IMR-90 (cell line): ENCODE measurements at regions not wholly inside any gene's neighbourhood (a gene's known extent, or its start where the extent isn't known, plus 50 kb on each side); places are given as distances from the start of the nearest gene placed in this dataset.

Source experiments
- ATAC-seq: fragments of 200-7000 bp; cut with Tn5 transposase; 2 replicates; pipeline ENCODE4 v1.9.1; 2020; ENCODE audit warnings: low read depth, mild to moderate bottlenecking, moderate library complexity
- BruUV-seq: library from RNA; stranded (reverse); fragments of 400-500 nt; replicated peaks from 2 replicates; lab custom pipeline; 2021; lab: Mats Ljungman, UMichigan
- CTCF ChIA-PET: fragments of 300-600 bp; formaldehyde crosslinking; extraction: SDS; loops from one replicate; lab custom pipeline; 2021; ENCODE audit warnings: antibody characterized with exemption; lab: Yijun Ruan, JAX
- POLR2A ChIA-PET: fragments of 300-600 bp; sonication (Branson Sonifier 250); formaldehyde crosslinking; loops from one replicate; lab custom pipeline; 2022; ENCODE audit warnings: antibody characterized with exemption; ENCODE audit not compliant: unreplicated experiment; lab: Charles Lee
- DNase-seq: peaks from one replicate; pipeline ENCODE4 v3.0.0; 2013
- H2AFZ ChIP-seq: replicated peaks from 2 replicates; pipeline ENCODE3; 2013; ENCODE audit warnings: low read length, mild to moderate bottlenecking; ENCODE audit not compliant: poor library complexity
- H2AK5ac ChIP-seq: 2 replicates; pipeline ENCODE4 v1.6.1; 2013; ENCODE audit warnings: low read depth, low read length, inconsistent platforms
- H2AK9ac ChIP-seq: replicated peaks from 2 replicates; pipeline ENCODE3; 2013; ENCODE audit warnings: mild to moderate bottlenecking, low read depth, low read length, moderate library complexity; ENCODE audit not compliant: poor library complexity
- H2BK120ac ChIP-seq: 2 replicates; pipeline ENCODE4 v1.6.1; 2013; ENCODE audit warnings: low read depth, low read length, inconsistent platforms
- H2BK15ac ChIP-seq: 3 replicates; pipeline ENCODE4 v1.6.1; 2013; ENCODE audit warnings: low read depth, low read length, inconsistent platforms
- H2BK20ac ChIP-seq: 2 replicates; pipeline ENCODE4 v1.6.1; 2013; ENCODE audit warnings: low read depth, mild to moderate bottlenecking, inconsistent platforms, low read length, moderate library complexity
- H2BK5ac ChIP-seq: 2 replicates; pipeline ENCODE4 v1.6.1; 2013; ENCODE audit warnings: mild to moderate bottlenecking, low read depth, low read length, inconsistent platforms; ENCODE audit not compliant: poor library complexity, severe bottlenecking
- H3K14ac ChIP-seq: replicated peaks from 2 replicates; pipeline ENCODE4 v1.6.1; 2013; ENCODE audit warnings: low read depth, low read length, inconsistent platforms
- H3K18ac ChIP-seq: 2 replicates; pipeline ENCODE4 v1.6.1; 2013; ENCODE audit warnings: low read depth, low read length, control low read depth
- H3K23ac ChIP-seq: 2 replicates; pipeline ENCODE4 v1.6.1; 2013; ENCODE audit warnings: low read depth, low read length, inconsistent platforms
- H3K27ac ChIP-seq: 2 replicates; pipeline ENCODE4 v1.5.1; 2013; ENCODE audit warnings: mild to moderate bottlenecking, control low read depth, low read length; ENCODE audit not compliant: insufficient read depth
- H3K27me3 ChIP-seq: 2 replicates; pipeline ENCODE4 v1.6.1; 2013; ENCODE audit warnings: low read length; ENCODE audit not compliant: control insufficient read depth, insufficient read depth
- H3K36me3 ChIP-seq: 2 replicates; pipeline ENCODE4 v1.6.1; 2013; ENCODE audit warnings: low read length, mixed read lengths; ENCODE audit not compliant: control insufficient read depth, insufficient read depth
- H3K4ac ChIP-seq: 2 replicates; pipeline ENCODE4 v1.6.1; 2013; ENCODE audit warnings: low read depth, low read length, inconsistent platforms
- H3K4me1 ChIP-seq: 2 replicates; pipeline ENCODE4 v1.6.1; 2013; ENCODE audit warnings: low read length, mixed read lengths; ENCODE audit not compliant: control insufficient read depth, insufficient read depth
- H3K4me2 ChIP-seq: 2 replicates; pipeline ENCODE4 v1.6.1; 2013; ENCODE audit warnings: low read depth, mild to moderate bottlenecking, control low read depth, low read length, moderate library complexity
- H3K4me3 ChIP-seq: 2 replicates; pipeline ENCODE4 v1.5.1; 2013; ENCODE audit warnings: low read depth, mild to moderate bottlenecking, control low read depth, low read length, moderate library complexity; ENCODE audit not compliant: insufficient read depth
- H3K56ac ChIP-seq: 2 replicates; pipeline ENCODE4 v1.6.1; 2013; ENCODE audit warnings: low read length, inconsistent platforms; ENCODE audit not compliant: insufficient read depth; ENCODE audit errors: extremely low read depth
- H3K79me1 ChIP-seq, 2 experiments: 2 replicates each; pipeline ENCODE4 v1.6.1; 2013; ENCODE audit warnings: low read length in 2 of 2, inconsistent platforms in 1 of 2, low read depth in 1 of 2
- H3K9ac ChIP-seq: 2 replicates; pipeline ENCODE4 v1.6.1; 2013; ENCODE audit warnings: low read depth, low read length, control low read depth
- H3K9me1 ChIP-seq: 2 replicates; pipeline ENCODE4 v1.6.1; 2013; ENCODE audit warnings: low read length, inconsistent platforms; ENCODE audit not compliant: insufficient read depth
- H3K9me3 ChIP-seq: 2 replicates; pipeline ENCODE4 v1.6.1; 2013; ENCODE audit warnings: low read length; ENCODE audit not compliant: control insufficient read depth, insufficient read depth
- H4K20me1 ChIP-seq: 2 replicates; pipeline ENCODE4 v1.6.1; 2013; ENCODE audit warnings: low read length, inconsistent platforms; ENCODE audit not compliant: insufficient read depth
- H4K5ac ChIP-seq: 2 replicates; pipeline ENCODE4 v1.6.1; 2013; ENCODE audit warnings: mild to moderate bottlenecking, low read depth, low read length, control low read depth
- H4K8ac ChIP-seq, 2 experiments: 2 replicates each; pipeline ENCODE4 v1.6.1; 2013; ENCODE audit warnings: low read depth in 2 of 2, low read length in 2 of 2, control low read depth in 1 of 2, inconsistent platforms in 1 of 2
- H4K91ac ChIP-seq: 2 replicates; pipeline ENCODE4 v1.6.1; 2013; ENCODE audit warnings: low read depth, low read length, inconsistent platforms; ENCODE audit not compliant: insufficient read depth
- CTCF ChIP-seq: conservative IDR thresholded peaks from 2 replicates; pipeline ENCODE4 v1.5.1; 2012; ENCODE audit warnings: mild to moderate bottlenecking, low read depth, low read length, improper control_type of control experiment
- FOS ChIP-seq: fragments of 150-350 bp; IDR thresholded peaks from 2 replicates; pipeline ENCODE4 v1.6.1; 2016; ENCODE audit warnings: low read depth, low read length
- MAFK ChIP-seq: IDR thresholded peaks from 2 replicates; pipeline ENCODE4 v1.6.1; 2012; ENCODE audit warnings: low read depth, low read length, improper control_type of control experiment
- NFE2L2 ChIP-seq: fragments of 150-350 bp; IDR thresholded peaks from 2 replicates; pipeline ENCODE4 v1.6.1; 2016; ENCODE audit warnings: low read depth, mild to moderate bottlenecking, low read length
- RCOR1 ChIP-seq: IDR thresholded peaks from 2 replicates; pipeline ENCODE4 v1.6.1; 2012; ENCODE audit warnings: mild to moderate bottlenecking, low read length, improper control_type of control experiment; ENCODE audit not compliant: insufficient replicate concordance
- WGBS, 2 experiments: methylation state at CpG; one replicate each; pipeline versions ENCODE4 v1.1.5 to v1.1.7; 2013; ENCODE audit warnings: missing lambda C conversion rate in 2 of 2; ENCODE audit not compliant: insufficient read length in 1 of 2; ENCODE audit errors: extremely low coverage in 2 of 2; 5-methylcytosine and 5-hydroxymethylcytosine counted together
- dilution Hi-C: fragments of 300-500 bp; cut with HindIII; formaldehyde crosslinking; loops from one replicate; pipeline ENCODE4 v1.14.3; 2018; ENCODE audit warnings: low sequenced_read_pairs; ENCODE audit not compliant: unreplicated experiment
- in situ Hi-C: fragments of 300-500 bp; cut with MboI; formaldehyde crosslinking; loops from 3 replicates; pipeline ENCODE4 v1.14.3; 2019; ENCODE audit warnings: low sequenced_read_pairs, inconsistent platforms, mixed read lengths
- intact Hi-C: fragments of 100-400 bp; cut with micrococcal nuclease; formaldehyde crosslinking; loops from 2 replicates; pipeline ENCODE4 v1.10.0; 2022

GRCh38 chr9:90950600-90950999, 149.0 kb downstream of the SYK start:
- dilution Hi-C loops = no loop called here
- CTCF ChIA-PET = no interaction called here

More at GRCh38 chr9:90950600-90950999, 149.0 kb downstream of the SYK start:
- Histone ChIP-seq H3K9me1 (peaks cover 5% of the 10 kb centered on the region), H3K9ac (no peak overlapping the region), H3K4me2 (no peak overlapping the region), H3K4me3 (no peak overlapping the region), H3K18ac (no peak overlapping the region), H4K91ac (no peak overlapping the region), H3K79me1 (no peaks in the 10 kb centered on the region), H3K27ac (no peak overlapping the region), H3K23ac (no peak overlapping the region), H2BK120ac (no peak overlapping the region), H3K4ac (no peak overlapping the region), H2BK5ac (no peak overlapping the region), H3K14ac (no peak overlapping the region), H3K56ac (no peak overlapping the region), H4K20me1 (no peaks in the 10 kb centered on the region), H2BK20ac (no peak overlapping the region), H3K36me3 (no peaks in the 10 kb centered on the region), H2AK9ac (no peak overlapping the region), H2AFZ (no peak overlapping the region), H3K4me1 (peaks cover 1% of the 10 kb centered on the region; the same call in 1 of the 2 replicates), H4K8ac (no peak overlapping the region), H3K27me3 (peaks cover 2% of the 10 kb centered on the region; the same call in 1 of the 2 replicates), H3K9me3 (peaks cover 4% of the 10 kb centered on the region; the same call in 1 of the 2 replicates), H2BK15ac (no peak overlapping the region), H2AK5ac (no peak overlapping the region), H4K5ac (no peak overlapping the region)
- BruUV-seq = no TSS peak
- POLR2A ChIA-PET = no interaction called here
- in situ Hi-C loops (no loop called here), intact Hi-C loops (loop anchor here (2.0 kb wide), 1 partner anchor 24 kb away; no protein-coding TSS in a partner anchor)
- WGBS, 2 experiments = no CpG with 5 or more reads among the region's 3 CpGs
- peak; percentile 53; the same call in 1 of the 2 replicates for ATAC-seq
- DNase-seq = no peak
- TF ChIP-seq CTCF = no peak
- no peak for TF ChIP-seq RCOR1
- TF ChIP-seq MAFK = no peak
- no peak for TF ChIP-seq FOS
- TF ChIP-seq NFE2L2 = no peak
